Peyer's patch (tissue), 4 donors: ENCODE measurements at regions not wholly inside any gene's neighbourhood (a gene's known extent, or its start where the extent isn't known, plus 50 kb on each side); places are given as distances from the start of the nearest gene placed in this dataset.

Source experiments
- CTCF ChIP-seq, 6 experiments: fragments of 450-650 bp in 4 of 6; fragments of 200-600 bp in 2 of 6; sonication (generic) in 1 of 6; IDR thresholded peaks; one replicate each; pipeline ENCODE4 v1.5.1; 2017 to 2019; ENCODE audit warnings: antibody characterized with exemption in 6 of 6, mild to moderate bottlenecking in 3 of 6, moderate library complexity in 1 of 6
- POLR2A ChIP-seq, 2 donors: fragments of 450-650 bp; IDR thresholded peaks; one replicate each; pipeline ENCODE4 v1.5.1; 2017; ENCODE audit warnings: antibody characterized with exemption in 2 of 2, mild to moderate bottlenecking in 2 of 2, moderate library complexity in 2 of 2

DNA sequence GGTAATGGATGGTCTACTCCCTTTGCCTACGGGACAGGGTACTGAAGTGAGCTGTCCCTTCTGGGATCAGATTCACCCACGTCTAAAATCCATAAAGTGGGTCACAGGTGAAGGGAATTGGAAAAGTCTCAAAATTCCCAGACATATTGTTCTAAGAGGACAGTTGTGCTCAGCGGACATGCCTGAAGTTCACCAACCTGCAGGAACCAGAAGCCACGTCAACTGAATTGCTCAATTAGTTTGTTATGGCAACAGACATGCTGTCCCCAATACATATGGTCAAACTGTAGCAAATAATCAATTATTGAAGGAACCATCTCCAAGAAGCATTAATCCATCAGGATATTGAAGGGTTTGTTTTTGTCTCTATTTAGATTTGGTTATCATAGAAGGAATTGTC is 190.2 kb downstream of the FRK start:
- TF ChIP-seq CTCF (IDR thresholded peaks at IDR 0.05) (no peak), POLR2A (IDR thresholded peaks at IDR 0.05) (no peak)
